Activated T-helper 1 cell treated with anti-CD3 and anti-CD28 coated beads, Interleukin-12 subunit alpha, Interleukin-12 subunit beta, Interleukin-2, Interleukin-4 antibody, amounts not matched to agents 30 ng/mL and 10 ng/mL and 1 ng/mL, durations not matched to agents 14 hours and 24 hours and 36 hours (primary cell): ENCODE measurements at regions not wholly inside any gene's neighbourhood (a gene's known extent, or its start where the extent isn't known, plus 50 kb on each side); places are given as distances from the start of the nearest gene placed in this dataset.

Source experiments
- DNase-seq: peaks from one replicate; pipeline ENCODE4 v3.0.0; 2021; ENCODE audit warnings: low spot score
- H3K27ac Mint-ChIP-seq: one replicate; pipeline ENCODE4 v1.8.0; 2021; ENCODE audit warnings: mild to moderate bottlenecking, mixed read lengths
- H3K27me3 Mint-ChIP-seq: one replicate; pipeline ENCODE4 v1.8.0; 2022; ENCODE audit warnings: mild to moderate bottlenecking, moderate library complexity, mixed read lengths; ENCODE audit not compliant: insufficient read depth
- H3K36me3 Mint-ChIP-seq: one replicate; pipeline ENCODE4 v1.8.0; 2021; ENCODE audit warnings: low read depth, mixed read lengths
- H3K4me1 Mint-ChIP-seq: one replicate; pipeline ENCODE4 v1.8.0; 2021; ENCODE audit warnings: low read depth, mixed read lengths
- H3K4me3 Mint-ChIP-seq: one replicate; pipeline ENCODE4 v1.8.0; 2021; ENCODE audit warnings: mild to moderate bottlenecking, moderate library complexity, mixed read lengths
- H3K9me3 Mint-ChIP-seq: one replicate; pipeline ENCODE4 v1.8.0; 2021; ENCODE audit warnings: mixed read lengths
- intact Hi-C: fragments of 100-400 bp; cut with micrococcal nuclease; formaldehyde crosslinking; loops from one replicate; pipeline ENCODE4 v1.15.1; 2024

DNA sequence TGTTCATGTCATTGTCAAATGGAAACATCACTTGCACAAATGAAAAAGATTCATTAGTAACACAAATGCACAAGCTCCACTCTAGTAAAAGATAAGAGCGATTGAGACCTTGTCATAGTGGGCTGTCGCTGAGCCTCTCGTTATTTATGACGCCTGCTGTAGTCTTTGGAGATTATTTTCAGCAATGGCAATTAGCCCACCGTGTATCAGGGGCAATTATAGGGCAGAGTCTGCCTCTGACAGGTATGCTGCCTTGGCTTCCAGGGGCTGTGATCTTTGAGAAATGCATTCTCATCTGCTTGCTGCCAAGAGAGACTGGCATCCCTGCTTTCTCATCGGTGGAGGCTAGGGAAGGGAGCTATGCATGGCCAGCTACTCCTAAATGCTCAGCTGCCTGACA lies 426.8 kb upstream of the CLINT1 start:
- Mint-ChIP-seq H3K4me3 (no peak overlapping the region), H3K4me1 (no peaks in the 10 kb centered on the region), H3K9me3 (peaks cover 3% of the 10 kb centered on the region), H3K27me3 (no peaks in the 10 kb centered on the region), H3K27ac (no peak overlapping the region), H3K36me3 (no peaks in the 10 kb centered on the region)
- intact Hi-C loops, result no loop called here
- DNase-seq, result no peak

GRCh38 chr5:158284242-158284641 lies 425.3 kb upstream of the CLINT1 start:
- H3K27ac Mint-ChIP-seq, result no peak overlapping the region
- no peaks in the 10 kb centered on the region for H3K36me3 Mint-ChIP-seq
- no peak overlapping the region for H3K4me3 Mint-ChIP-seq
- H3K4me1 Mint-ChIP-seq, result no peaks in the 10 kb centered on the region
- intact Hi-C loops, result no loop called here
- no peaks in the 10 kb centered on the region for H3K27me3 Mint-ChIP-seq
- peaks cover 3% of the 10 kb centered on the region for H3K9me3 Mint-ChIP-seq
- DNase-seq, result no peak

GRCh38 chr5:158283397-158283796 lies 424.5 kb upstream of the CLINT1 start:
- H3K36me3 Mint-ChIP-seq, result no peaks in the 10 kb centered on the region

GRCh38 chr5:158278216-158278925 lies 419.4 kb upstream of the CLINT1 start:
- H3K4me1 Mint-ChIP-seq, result no peaks in the 10 kb centered on the region
- intact Hi-C loops, result no loop called here
- H3K27ac Mint-ChIP-seq, result no peak overlapping the region
- H3K27me3 Mint-ChIP-seq, result no peaks in the 10 kb centered on the region
- no peaks in the 10 kb centered on the region for H3K36me3 Mint-ChIP-seq
- DNase-seq, result no peak
- H3K4me3 Mint-ChIP-seq, result no peak overlapping the region
- peaks cover 3% of the 10 kb centered on the region for H3K9me3 Mint-ChIP-seq

More at GRCh38 chr5:158283397-158283796, 424.5 kb upstream of the CLINT1 start:
- intact Hi-C loops, result no loop called here
- Mint-ChIP-seq H3K27ac (no peak overlapping the region), H3K9me3 (peaks cover 3% of the 10 kb centered on the region), H3K4me1 (no peaks in the 10 kb centered on the region), H3K27me3 (no peaks in the 10 kb centered on the region), H3K4me3 (no peak overlapping the region)
- DNase-seq, result no peak

- H3K27me3 Mint-ChIP-seq, result no peaks in the 10 kb centered on the region
- H3K4me1 Mint-ChIP-seq, result no peaks in the 10 kb centered on the region
- no peak for DNase-seq
- peaks cover 3% of the 10 kb centered on the region for H3K9me3 Mint-ChIP-seq
- H3K4me3 Mint-ChIP-seq, result no peak overlapping the region
- H3K36me3 Mint-ChIP-seq, result no peaks in the 10 kb centered on the region
- no peak overlapping the region for H3K27ac Mint-ChIP-seq
- intact Hi-C loops, result no loop called here
Measured at GRCh38 chr5:158277276-158277675, 418.3 kb upstream of the CLINT1 start.

GRCh38 chr5:158276692-158277091 lies 417.7 kb upstream of the CLINT1 start:
- Mint-ChIP-seq H3K9me3 (peaks cover 3% of the 10 kb centered on the region), H3K4me1 (no peaks in the 10 kb centered on the region), H3K36me3 (no peaks in the 10 kb centered on the region), H3K27ac (no peak overlapping the region), H3K4me3 (no peak overlapping the region), H3K27me3 (no peaks in the 10 kb centered on the region)
- intact Hi-C loops, result no loop called here
- DNase-seq, result no peak

- intact Hi-C loops, result no loop called here
- Mint-ChIP-seq H3K27ac (no peak overlapping the region), H3K4me3 (no peak overlapping the region), H3K4me1 (no peaks in the 10 kb centered on the region), H3K27me3 (no peaks in the 10 kb centered on the region), H3K36me3 (no peaks in the 10 kb centered on the region), H3K9me3 (no peaks in the 10 kb centered on the region)
- no peak for DNase-seq
Measured at GRCh38 chr5:158275511-158275910, 416.6 kb upstream of the CLINT1 start.

DNA sequence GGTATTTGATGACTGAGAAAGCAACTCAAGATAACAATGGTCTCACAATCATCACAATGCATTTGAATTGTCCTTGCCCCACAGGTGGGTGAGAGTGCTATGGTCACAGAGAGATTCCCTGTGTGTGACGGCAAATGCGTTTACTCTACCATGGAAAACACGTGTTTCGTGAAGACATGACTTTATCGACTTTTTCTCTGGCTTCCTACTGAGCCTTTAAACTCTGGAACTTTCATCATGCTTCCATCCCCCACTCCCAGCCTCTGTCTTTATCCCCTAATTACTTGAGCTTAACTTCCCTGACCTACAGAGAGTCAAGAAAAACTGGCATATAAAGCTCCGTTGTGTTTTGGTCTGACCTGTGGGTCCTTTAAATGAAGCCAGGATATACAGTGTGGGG lies 414.1 kb upstream of the CLINT1 start:
- no peak for DNase-seq
- intact Hi-C loops, result no loop called here
- H3K9me3 Mint-ChIP-seq, result no peaks in the 10 kb centered on the region
- no peak overlapping the region for H3K4me3 Mint-ChIP-seq
- no peaks in the 10 kb centered on the region for H3K4me1 Mint-ChIP-seq
- no peak overlapping the region for H3K27ac Mint-ChIP-seq
- H3K36me3 Mint-ChIP-seq, result no peaks in the 10 kb centered on the region
- no peaks in the 10 kb centered on the region for H3K27me3 Mint-ChIP-seq

DNA sequence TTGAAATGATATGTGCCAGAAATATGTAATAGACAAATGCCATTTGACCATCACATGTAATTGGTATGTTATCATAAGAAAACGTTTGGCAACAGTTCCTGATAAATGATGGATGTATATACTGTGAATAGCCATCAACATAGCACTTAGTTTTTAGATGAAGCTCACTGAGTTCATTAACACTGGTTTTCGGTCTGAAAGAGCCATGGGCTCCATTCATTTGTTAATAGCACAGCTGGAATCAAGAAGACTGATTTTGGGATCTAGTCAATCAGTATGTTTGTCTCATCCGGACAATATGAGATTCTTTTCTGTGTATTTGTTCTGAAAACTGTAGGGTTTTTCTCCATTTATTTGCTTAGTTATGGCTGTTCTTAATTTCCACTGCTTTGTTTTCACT lies 413.5 kb upstream of the CLINT1 start:
- H3K4me3 Mint-ChIP-seq, result no peak overlapping the region
- H3K4me1 Mint-ChIP-seq, result no peaks in the 10 kb centered on the region
- no peaks in the 10 kb centered on the region for H3K27me3 Mint-ChIP-seq
- H3K27ac Mint-ChIP-seq, result no peak overlapping the region
- no peak for DNase-seq
- no peaks in the 10 kb centered on the region for H3K36me3 Mint-ChIP-seq
- no peaks in the 10 kb centered on the region for H3K9me3 Mint-ChIP-seq
- intact Hi-C loops, result no loop called here

- Mint-ChIP-seq H3K27ac (no peak overlapping the region), H3K9me3 (no peaks in the 10 kb centered on the region), H3K36me3 (no peaks in the 10 kb centered on the region), H3K4me3 (no peak overlapping the region), H3K4me1 (no peaks in the 10 kb centered on the region), H3K27me3 (no peaks in the 10 kb centered on the region)
- intact Hi-C loops, result no loop called here
- no peak for DNase-seq
Measured at GRCh38 chr5:158270996-158271554, 412.1 kb upstream of the CLINT1 start.

- Mint-ChIP-seq H3K4me1 (no peaks in the 10 kb centered on the region), H3K27me3 (no peaks in the 10 kb centered on the region), H3K9me3 (no peaks in the 10 kb centered on the region), H3K27ac (no peak overlapping the region), H3K4me3 (no peak overlapping the region), H3K36me3 (no peaks in the 10 kb centered on the region)
- intact Hi-C loops, result no loop called here
- no peak for DNase-seq
Measured at GRCh38 chr5:158268286-158268685, 409.3 kb upstream of the CLINT1 start.

DNA sequence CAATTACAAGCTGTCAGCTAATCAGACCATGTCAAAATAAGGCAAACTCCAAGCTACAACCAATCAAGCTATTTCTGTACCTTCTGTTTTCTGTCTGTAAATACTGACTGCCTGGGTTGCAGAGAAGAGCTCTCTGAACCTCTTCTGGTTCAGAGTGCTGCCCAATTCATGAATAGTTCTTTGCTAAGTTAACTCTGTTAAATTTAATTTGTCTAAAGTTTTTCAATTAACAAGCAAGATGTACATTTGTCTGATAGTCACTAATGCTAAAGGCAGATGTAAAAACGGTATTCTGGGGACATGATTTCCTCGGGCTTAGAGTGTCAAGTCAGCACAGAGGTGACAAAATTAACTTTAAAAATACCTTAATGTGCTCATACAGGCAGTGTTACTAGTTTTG lies 408.3 kb upstream of the CLINT1 start:
- H3K27ac Mint-ChIP-seq, result no peak overlapping the region
- no peaks in the 10 kb centered on the region for H3K9me3 Mint-ChIP-seq
- intact Hi-C loops, result no loop called here
- no peak overlapping the region for H3K4me3 Mint-ChIP-seq
- H3K4me1 Mint-ChIP-seq, result no peaks in the 10 kb centered on the region
- no peaks in the 10 kb centered on the region for H3K36me3 Mint-ChIP-seq
- peaks cover under 1% of the 10 kb centered on the region for H3K27me3 Mint-ChIP-seq
- no peak for DNase-seq

- Mint-ChIP-seq H3K4me1 (no peaks in the 10 kb centered on the region), H3K36me3 (no peaks in the 10 kb centered on the region)
- intact Hi-C loops, result no loop called here
Measured at GRCh38 chr5:158265931-158266700, 407.2 kb upstream of the CLINT1 start.

More at GRCh38 chr5:158265931-158266700, 407.2 kb upstream of the CLINT1 start:
- H3K4me3 Mint-ChIP-seq, result no peak overlapping the region
- H3K27ac Mint-ChIP-seq, result no peak overlapping the region
- peaks cover 1% of the 10 kb centered on the region for H3K27me3 Mint-ChIP-seq
- no peaks in the 10 kb centered on the region for H3K9me3 Mint-ChIP-seq
- DNase-seq, result no peak
